ENCODE measurements at regions not wholly inside any gene's neighbourhood (a gene's known extent, or its start where the extent isn't known, plus 50 kb on each side); places are given as distances from the start of the nearest gene placed in this dataset.

- no peaks in the 10 kb centered on the region; the same call in 2 of the 3 replicates for H3K9me3 ChIP-seq (replicated peaks; ENCODE audit: control insufficient read depth, insufficient read depth, low read length)
- H3K4me2 ChIP-seq (ENCODE audit: control insufficient read depth, insufficient read depth): 0 out of 2 replicates have a peak overlapping the region, but pooled peaks have one; percentile 3
- ATAC-seq (peak; percentile 60), DNase-seq (ENCODE audit: low read depth, low spot score) (no peak), FAIRE-seq (no peak)
- no peak overlapping the region for H3K27ac ChIP-seq (ENCODE audit: control insufficient read depth, insufficient read depth)
- H3K36me3 ChIP-seq (ENCODE audit: control insufficient read depth in 2 of 2, insufficient read depth in 2 of 2, low read length in 1 of 2): no peaks in the 10 kb centered on the region
- ChIA-PET SMC1A (ENCODE audit: uncharacterized antibody, unreplicated experiment) (interaction anchor here (0.8 to 3.1 kb wide), 17 partner anchors 8 to 483 kb away, joined by 3 to 29 read pairs (median 4); no protein-coding TSS in a partner anchor), RAD21 (ENCODE audit: unreplicated experiment) (interaction anchor here (0.9 to 2.4 kb wide), 14 partner anchors 10 to 483 kb away, joined by 3 to 16 read pairs (median 4); no protein-coding TSS in a partner anchor), CTCF (interaction anchor here (0.9 to 1.9 kb wide), 7 partner anchors 12 to 549 kb away, joined by 3 to 9 read pairs (median 4); no protein-coding TSS in a partner anchor), POLR2A (interaction anchor here (0.6 to 1.5 kb wide), 3 partner anchors 12 to 1122 kb away, joined by 3 to 7 read pairs (median 4); no protein-coding TSS in a partner anchor)
- no peak overlapping the region for H3K4me3 ChIP-seq
- no peaks in the 10 kb centered on the region for H3K27me3 ChIP-seq (replicated peaks in 1 of 2; ENCODE audit: control insufficient read depth in 2 of 2, insufficient read depth in 2 of 2, low read length in 1 of 2)
- no peak overlapping the region for H3K9ac ChIP-seq (ENCODE audit: control insufficient read depth, insufficient read depth, low read length)
- no peaks in the 10 kb centered on the region for H3K79me2 ChIP-seq (ENCODE audit: control insufficient read depth, insufficient read depth, low read length)
- BruUV-seq (replicated peaks): no TSS peak
- H2AFZ ChIP-seq (ENCODE audit: control insufficient read depth, low read depth, low read length): no peak overlapping the region
- intact Hi-C loops (cut with micrococcal nuclease; ENCODE audit: unreplicated experiment) (loop anchor here (1.0 kb wide), 1 partner anchor 162 kb away; no protein-coding TSS in a partner anchor), in situ Hi-C loops (cut with MboI) (no loop called here)
- 96% methylated on average over 6 of the region's 6 CpGs for WGBS (ENCODE audit: insufficient coverage, insufficient replicate concordance, low lambda C conversion rate, missing lambda C conversion rate)
- peaks cover 9% of the 10 kb centered on the region for H3K4me1 ChIP-seq (ENCODE audit: control insufficient read depth, insufficient read depth, low read length)
- TF ChIP-seq TBL1XR1 (IDR thresholded peaks at IDR 0.05; ENCODE audit: low read depth, low read length): no peak
- TF ChIP-seq FOXK2 (IDR thresholded peaks at IDR 0.05): no peak
- TF ChIP-seq TAF1 (IDR thresholded peaks at IDR 0.05; ENCODE audit: borderline replicate concordance, low read depth, low read length): no peak
- TF ChIP-seq SMC3 (IDR thresholded peaks at IDR 0.05; ENCODE audit: borderline replicate concordance, low read length): no peak
- no peak for TF ChIP-seq CHD4 (IDR thresholded peaks at IDR 0.05)
- no peak for TF ChIP-seq ZNF274 (IDR thresholded peaks at IDR 0.05; ENCODE audit: insufficient read depth, insufficient read length)
- no peak for TF ChIP-seq ZNF384 (IDR thresholded peaks at IDR 0.05; ENCODE audit: borderline replicate concordance, low read depth, low read length)
- TF ChIP-seq NFXL1 (IDR thresholded peaks at IDR 0.05; ENCODE audit: borderline replicate concordance): no peak
- TF ChIP-seq SIX5 (IDR thresholded peaks at IDR 0.05; ENCODE audit: low read depth, low read length, severe bottlenecking): no peak
- TF ChIP-seq KAT2A (conservative IDR thresholded peaks at IDR 0.05; ENCODE audit: control insufficient read depth, low read depth, low read length): no peak
- no peak for TF ChIP-seq MTA2 (IDR thresholded peaks at IDR 0.05; ENCODE audit: low read depth)
- TF ChIP-seq TCF7 (IDR thresholded peaks at IDR 0.05; ENCODE audit: borderline replicate concordance): no peak
- H4K20me1 ChIP-seq (ENCODE audit: control insufficient read depth, insufficient read depth): no peaks in the 10 kb centered on the region
Observed at GRCh38 chr3:59374091-59374817, 324.4 kb upstream of the CFAP20DC start.
